HepG2 (cell line): ENCODE measurements at regions not wholly inside any gene's neighbourhood (a gene's known extent, or its start where the extent isn't known, plus 50 kb on each side); places are given as distances from the start of the nearest gene placed in this dataset.

ENCODE experiments used
- ATAC-seq: fragments of 200-7000 bp; cut with Tn5 transposase; 3 replicates; pipeline ENCODE4 v1.9.1; 2020; ENCODE audit warnings: mild to moderate bottlenecking, moderate library complexity
- BruUV-seq: library from RNA; stranded (reverse); fragments of 400-500 nt; replicated peaks from 2 replicates; lab custom pipeline; 2021; lab: Mats Ljungman, UMichigan
- CTCF ChIA-PET: fragments of 300-600 bp; formaldehyde crosslinking; extraction: SDS; loops from one replicate; lab custom pipeline; 2021; ENCODE audit warnings: low total read pairs, inconsistent platforms, low intra/inter-chr PET ratio; lab: Yijun Ruan, JAX
- POLR2A ChIA-PET: fragments of 350-600 bp; sonication (Branson Sonifier 250); formaldehyde crosslinking; loops from one replicate; lab custom pipeline; 2020; ENCODE audit warnings: antibody characterized with exemption, inconsistent platforms; lab: Yijun Ruan, JAX
- DNase-seq: peaks from one replicate; pipeline ENCODE4 v3.0.0-alpha.2; 2015; ENCODE audit warnings: low spot score
- FAIRE-seq: peaks from 3 replicates; lab custom pipeline; 2011; peaks lifted over from hg19 to GRCh38; lab: Jason Lieb, UNC
- H2AFZ ChIP-seq: one replicate; pipeline ENCODE4 v1.6.1; 2011; ENCODE audit warnings: low read length, inconsistent platforms
- H3K27ac ChIP-seq: fragments of 300-600 bp; 3 replicates; pipeline ENCODE4 v1.8.0; 2011; ENCODE audit warnings: mixed run types, mild to moderate bottlenecking, mixed read lengths, low read length, inconsistent platforms; ENCODE audit not compliant: insufficient read depth; ENCODE audit errors: extremely low read length
- H3K27me3 ChIP-seq, 2 experiments: fragments of 200-600 bp in 1 of 2; 2 replicates in 1 of 2; 3 replicates in 1 of 2; pipeline versions ENCODE4 v1.6.0 to v1.8.0; 2011; ENCODE audit warnings: low read length in 2 of 2, mild to moderate bottlenecking in 2 of 2, moderate library complexity in 2 of 2, inconsistent platforms in 1 of 2; ENCODE audit not compliant: insufficient read depth in 2 of 2, control insufficient read depth in 1 of 2
- H3K36me3 ChIP-seq, 2 experiments: fragments of 200-600 bp in 1 of 2; replicated peaks in 1 of 2; 2 replicates in 1 of 2; 3 replicates in 1 of 2; pipeline versions ENCODE4 v1.5.1 to v1.8.0; 2011; ENCODE audit warnings: low read length in 2 of 2, inconsistent platforms in 1 of 2; ENCODE audit not compliant: insufficient read depth in 2 of 2, control insufficient read depth in 1 of 2
- H3K4me1 ChIP-seq: 2 replicates; pipeline ENCODE4 v1.5.1; 2012; ENCODE audit warnings: low read length, inconsistent platforms; ENCODE audit not compliant: insufficient read depth
- H3K4me2 ChIP-seq: 2 replicates; pipeline ENCODE4 v1.6.0; 2011; ENCODE audit warnings: low read depth, low read length, inconsistent platforms
- H3K4me3 ChIP-seq, 3 experiments: fragments of 200-600 bp in 1 of 3; sonication (generic), shearing (Covaris generic) in 1 of 3; replicated peaks in 1 of 3; 2 replicates each; pipeline ENCODE4 v1.5.1; 2011 to 2016; ENCODE audit warnings: low read length in 3 of 3, inconsistent platforms in 2 of 3, low read depth in 2 of 3, mild to moderate bottlenecking in 2 of 3, control low read depth in 1 of 3, mixed read lengths in 1 of 3; ENCODE audit not compliant: insufficient read depth in 1 of 3
- H3K79me2 ChIP-seq: one replicate; pipeline ENCODE4 v1.6.1; 2011; ENCODE audit warnings: low read length, inconsistent platforms; ENCODE audit not compliant: insufficient read depth
- H3K9ac ChIP-seq: 2 replicates; pipeline ENCODE4 v1.6.0; 2011; ENCODE audit warnings: mild to moderate bottlenecking, low read depth, low read length, inconsistent platforms; ENCODE audit not compliant: insufficient read depth
- H3K9me3 ChIP-seq: 2 replicates; pipeline ENCODE4 v1.5.1; 2012; ENCODE audit warnings: mild to moderate bottlenecking, low read length
- H4K20me1 ChIP-seq: 2 replicates; pipeline ENCODE4 v1.6.0; 2011; ENCODE audit warnings: inconsistent platforms, mild to moderate bottlenecking, low read length, moderate library complexity; ENCODE audit not compliant: insufficient read depth
- ELF3 ChIP-seq: IDR thresholded peaks from 2 replicates; pipeline ENCODE4 v1.6.1; 2016; ENCODE audit warnings: missing genetic modification reagents, missing compliant biosample characterization
- FOXJ3 ChIP-seq: sonication (generic); formaldehyde crosslinking; IDR thresholded peaks from 2 replicates; pipeline ENCODE4 v1.4.0; 2020; ENCODE audit warnings: missing genetic modification reagents, mild to moderate bottlenecking, borderline replicate concordance
- NFIC ChIP-seq: IDR thresholded peaks from 2 replicates; pipeline ENCODE4 v1.6.1; 2012; ENCODE audit warnings: mild to moderate bottlenecking, low read length, inconsistent platforms
- TEAD2 ChIP-seq: sonication (generic); formaldehyde crosslinking; IDR thresholded peaks from 2 replicates; pipeline ENCODE4 v1.9.0; 2021; ENCODE audit warnings: missing genetic modification reagents
- TSC22D2 ChIP-seq: sonication (generic); formaldehyde crosslinking; IDR thresholded peaks from 2 replicates; pipeline ENCODE4 v1.5.1; 2020; ENCODE audit warnings: missing genetic modification reagents, mild to moderate bottlenecking, borderline replicate concordance
- ZNF329 ChIP-seq: sonication (generic); formaldehyde crosslinking; IDR thresholded peaks from 2 replicates; pipeline ENCODE4 v1.9.0; 2021; ENCODE audit warnings: low read depth, mild to moderate bottlenecking, missing genetic modification reagents
- WGBS: methylation state at CpG from one replicate; pipeline ENCODE4 v1.1.6; 2017; ENCODE audit warnings: low lambda C conversion rate; 5-methylcytosine and 5-hydroxymethylcytosine counted together
- in situ Hi-C: cut with HindIII; loops from 2 replicates; pipeline ENCODE4 v1.10.0; 2017; ENCODE audit warnings: low pct_unique_long_range_greater_than_20kb; ENCODE audit not compliant: extremely low pct_ligation_motif_present
- intact Hi-C: fragments of 100-400 bp; cut with micrococcal nuclease; formaldehyde crosslinking; loops from one replicate; pipeline ENCODE4 v1.10.0; 2022; ENCODE audit not compliant: unreplicated experiment
- TF ChIP-seq, protein P1 (sequence below): sonication (generic); formaldehyde crosslinking; IDR thresholded peaks from 2 replicates; pipeline ENCODE4 v1.4.0; 2020; ENCODE audit warnings: mild to moderate bottlenecking, low read depth, missing genetic modification reagents
- TF ChIP-seq, protein P2 (sequence below): sonication (generic); formaldehyde crosslinking; IDR thresholded peaks from 2 replicates; pipeline ENCODE4 v1.9.0; 2022; ENCODE audit warnings: missing genetic modification reagents, mild to moderate bottlenecking, borderline replicate concordance
- TF ChIP-seq, protein P3 (sequence below), 2 experiments: fragments of 450-650 bp in 1 of 2; sonication (generic) in 1 of 2; formaldehyde crosslinking; IDR thresholded peaks; 2 replicates each; pipeline versions ENCODE4 v1.5.0 to v1.8.0; 2020 to 2022; ENCODE audit warnings: mild to moderate bottlenecking in 1 of 2, missing genetic modification reagents in 1 of 2
- TF ChIP-seq, protein P4 (sequence below): sonication (generic); formaldehyde crosslinking; IDR thresholded peaks from 2 replicates; pipeline ENCODE4 v1.4.0; 2020; ENCODE audit warnings: missing genetic modification reagents
- TF ChIP-seq, protein P5 (sequence below): sonication (generic); formaldehyde crosslinking; IDR thresholded peaks from 2 replicates; pipeline ENCODE4 v1.4.0; 2020; ENCODE audit warnings: missing genetic modification reagents
- TF ChIP-seq, protein P6 (sequence below): sonication (generic); formaldehyde crosslinking; IDR thresholded peaks from 2 replicates; pipeline ENCODE4 v1.8.0; 2023; ENCODE audit warnings: mild to moderate bottlenecking, missing genetic modification reagents

DNA sequence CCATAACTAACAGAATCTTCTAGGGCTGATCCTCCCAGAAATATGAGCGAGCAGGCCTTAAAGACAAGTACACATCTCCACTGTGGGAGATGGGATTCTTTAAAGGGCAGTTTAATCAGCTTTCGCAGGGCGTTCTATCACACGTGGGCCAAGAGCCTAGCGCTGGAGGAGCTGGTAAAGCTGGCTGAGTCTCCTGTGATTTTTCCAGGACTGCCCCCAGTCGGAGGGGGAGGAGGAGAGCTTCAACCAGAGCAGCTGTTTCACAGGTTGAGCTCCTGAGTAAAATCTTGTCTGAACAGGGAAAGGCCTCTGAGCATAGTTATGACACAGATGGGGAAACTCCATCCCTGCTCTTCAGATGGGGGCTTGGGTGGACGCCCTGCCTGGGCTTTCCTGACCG, 87.0 kb downstream of the ZNF365 start:
- no peak for FAIRE-seq
- CTCF ChIA-PET: no interaction called here
- H2AFZ ChIP-seq: no peak overlapping the region
- no peak overlapping the region for H3K27ac ChIP-seq
- H3K79me2 ChIP-seq: no peaks in the 10 kb centered on the region
- no peak overlapping the region for H3K9ac ChIP-seq
- H3K4me2 ChIP-seq: no peak overlapping the region
- no peak for DNase-seq
- BruUV-seq: no TSS peak
- H3K4me3 ChIP-seq: no peak overlapping the region
- WGBS: 32% methylated on average over 7 of the region's 8 CpGs
- no peaks in the 10 kb centered on the region for H4K20me1 ChIP-seq
- no peaks in the 10 kb centered on the region for H3K4me1 ChIP-seq
- POLR2A ChIA-PET: no interaction called here
- no peaks in the 10 kb centered on the region for H3K9me3 ChIP-seq
- intact Hi-C loops (no loop called here), in situ Hi-C loops (no loop called here)
- ATAC-seq: no peak
- H3K36me3 ChIP-seq: no peaks in the 10 kb centered on the region
- H3K27me3 ChIP-seq: no peaks in the 10 kb centered on the region; a peak in 2 of 5 replicates
- TF ChIP-seq TEAD2 (no peak), ELF3 (CRISPR knock-in tag) (no peak), TSC22D2 (CRISPR knock-in tag) (no peak), FOXJ3 (CRISPR knock-in tag) (no peak), NFIC (no peak), ZNF329 (CRISPR knock-in tag) (no peak)
- TF ChIP-seq, protein P1, sequence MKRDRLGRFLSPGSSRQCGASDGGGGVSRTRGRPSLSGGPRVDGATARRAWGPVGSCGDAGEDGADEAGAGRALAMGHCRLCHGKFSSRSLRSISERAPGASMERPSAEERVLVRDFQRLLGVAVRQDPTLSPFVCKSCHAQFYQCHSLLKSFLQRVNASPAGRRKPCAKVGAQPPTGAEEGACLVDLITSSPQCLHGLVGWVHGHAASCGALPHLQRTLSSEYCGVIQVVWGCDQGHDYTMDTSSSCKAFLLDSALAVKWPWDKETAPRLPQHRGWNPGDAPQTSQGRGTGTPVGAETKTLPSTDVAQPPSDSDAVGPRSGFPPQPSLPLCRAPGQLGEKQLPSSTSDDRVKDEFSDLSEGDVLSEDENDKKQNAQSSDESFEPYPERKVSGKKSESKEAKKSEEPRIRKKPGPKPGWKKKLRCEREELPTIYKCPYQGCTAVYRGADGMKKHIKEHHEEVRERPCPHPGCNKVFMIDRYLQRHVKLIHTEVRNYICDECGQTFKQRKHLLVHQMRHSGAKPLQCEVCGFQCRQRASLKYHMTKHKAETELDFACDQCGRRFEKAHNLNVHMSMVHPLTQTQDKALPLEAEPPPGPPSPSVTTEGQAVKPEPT: no peak
- TF ChIP-seq, protein P2, sequence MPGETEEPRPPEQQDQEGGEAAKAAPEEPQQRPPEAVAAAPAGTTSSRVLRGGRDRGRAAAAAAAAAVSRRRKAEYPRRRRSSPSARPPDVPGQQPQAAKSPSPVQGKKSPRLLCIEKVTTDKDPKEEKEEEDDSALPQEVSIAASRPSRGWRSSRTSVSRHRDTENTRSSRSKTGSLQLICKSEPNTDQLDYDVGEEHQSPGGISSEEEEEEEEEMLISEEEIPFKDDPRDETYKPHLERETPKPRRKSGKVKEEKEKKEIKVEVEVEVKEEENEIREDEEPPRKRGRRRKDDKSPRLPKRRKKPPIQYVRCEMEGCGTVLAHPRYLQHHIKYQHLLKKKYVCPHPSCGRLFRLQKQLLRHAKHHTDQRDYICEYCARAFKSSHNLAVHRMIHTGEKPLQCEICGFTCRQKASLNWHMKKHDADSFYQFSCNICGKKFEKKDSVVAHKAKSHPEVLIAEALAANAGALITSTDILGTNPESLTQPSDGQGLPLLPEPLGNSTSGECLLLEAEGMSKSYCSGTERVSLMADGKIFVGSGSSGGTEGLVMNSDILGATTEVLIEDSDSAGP: no peak
- TF ChIP-seq, protein P3, sequence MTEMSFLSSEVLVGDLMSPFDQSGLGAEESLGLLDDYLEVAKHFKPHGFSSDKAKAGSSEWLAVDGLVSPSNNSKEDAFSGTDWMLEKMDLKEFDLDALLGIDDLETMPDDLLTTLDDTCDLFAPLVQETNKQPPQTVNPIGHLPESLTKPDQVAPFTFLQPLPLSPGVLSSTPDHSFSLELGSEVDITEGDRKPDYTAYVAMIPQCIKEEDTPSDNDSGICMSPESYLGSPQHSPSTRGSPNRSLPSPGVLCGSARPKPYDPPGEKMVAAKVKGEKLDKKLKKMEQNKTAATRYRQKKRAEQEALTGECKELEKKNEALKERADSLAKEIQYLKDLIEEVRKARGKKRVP (CRISPR knock-in tag; IDR thresholded peaks at IDR 0.05): no peak
- TF ChIP-seq, protein P4, sequence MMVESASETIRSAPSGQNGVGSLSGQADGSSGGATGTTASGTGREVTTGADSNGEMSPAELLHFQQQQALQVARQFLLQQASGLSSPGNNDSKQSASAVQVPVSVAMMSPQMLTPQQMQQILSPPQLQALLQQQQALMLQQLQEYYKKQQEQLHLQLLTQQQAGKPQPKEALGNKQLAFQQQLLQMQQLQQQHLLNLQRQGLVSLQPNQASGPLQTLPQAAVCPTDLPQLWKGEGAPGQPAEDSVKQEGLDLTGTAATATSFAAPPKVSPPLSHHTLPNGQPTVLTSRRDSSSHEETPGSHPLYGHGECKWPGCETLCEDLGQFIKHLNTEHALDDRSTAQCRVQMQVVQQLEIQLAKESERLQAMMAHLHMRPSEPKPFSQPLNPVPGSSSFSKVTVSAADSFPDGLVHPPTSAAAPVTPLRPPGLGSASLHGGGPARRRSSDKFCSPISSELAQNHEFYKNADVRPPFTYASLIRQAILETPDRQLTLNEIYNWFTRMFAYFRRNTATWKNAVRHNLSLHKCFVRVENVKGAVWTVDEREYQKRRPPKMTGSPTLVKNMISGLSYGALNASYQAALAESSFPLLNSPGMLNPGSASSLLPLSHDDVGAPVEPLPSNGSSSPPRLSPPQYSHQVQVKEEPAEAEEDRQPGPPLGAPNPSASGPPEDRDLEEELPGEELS (CRISPR knock-in tag): no peak
- TF ChIP-seq, protein P5, sequence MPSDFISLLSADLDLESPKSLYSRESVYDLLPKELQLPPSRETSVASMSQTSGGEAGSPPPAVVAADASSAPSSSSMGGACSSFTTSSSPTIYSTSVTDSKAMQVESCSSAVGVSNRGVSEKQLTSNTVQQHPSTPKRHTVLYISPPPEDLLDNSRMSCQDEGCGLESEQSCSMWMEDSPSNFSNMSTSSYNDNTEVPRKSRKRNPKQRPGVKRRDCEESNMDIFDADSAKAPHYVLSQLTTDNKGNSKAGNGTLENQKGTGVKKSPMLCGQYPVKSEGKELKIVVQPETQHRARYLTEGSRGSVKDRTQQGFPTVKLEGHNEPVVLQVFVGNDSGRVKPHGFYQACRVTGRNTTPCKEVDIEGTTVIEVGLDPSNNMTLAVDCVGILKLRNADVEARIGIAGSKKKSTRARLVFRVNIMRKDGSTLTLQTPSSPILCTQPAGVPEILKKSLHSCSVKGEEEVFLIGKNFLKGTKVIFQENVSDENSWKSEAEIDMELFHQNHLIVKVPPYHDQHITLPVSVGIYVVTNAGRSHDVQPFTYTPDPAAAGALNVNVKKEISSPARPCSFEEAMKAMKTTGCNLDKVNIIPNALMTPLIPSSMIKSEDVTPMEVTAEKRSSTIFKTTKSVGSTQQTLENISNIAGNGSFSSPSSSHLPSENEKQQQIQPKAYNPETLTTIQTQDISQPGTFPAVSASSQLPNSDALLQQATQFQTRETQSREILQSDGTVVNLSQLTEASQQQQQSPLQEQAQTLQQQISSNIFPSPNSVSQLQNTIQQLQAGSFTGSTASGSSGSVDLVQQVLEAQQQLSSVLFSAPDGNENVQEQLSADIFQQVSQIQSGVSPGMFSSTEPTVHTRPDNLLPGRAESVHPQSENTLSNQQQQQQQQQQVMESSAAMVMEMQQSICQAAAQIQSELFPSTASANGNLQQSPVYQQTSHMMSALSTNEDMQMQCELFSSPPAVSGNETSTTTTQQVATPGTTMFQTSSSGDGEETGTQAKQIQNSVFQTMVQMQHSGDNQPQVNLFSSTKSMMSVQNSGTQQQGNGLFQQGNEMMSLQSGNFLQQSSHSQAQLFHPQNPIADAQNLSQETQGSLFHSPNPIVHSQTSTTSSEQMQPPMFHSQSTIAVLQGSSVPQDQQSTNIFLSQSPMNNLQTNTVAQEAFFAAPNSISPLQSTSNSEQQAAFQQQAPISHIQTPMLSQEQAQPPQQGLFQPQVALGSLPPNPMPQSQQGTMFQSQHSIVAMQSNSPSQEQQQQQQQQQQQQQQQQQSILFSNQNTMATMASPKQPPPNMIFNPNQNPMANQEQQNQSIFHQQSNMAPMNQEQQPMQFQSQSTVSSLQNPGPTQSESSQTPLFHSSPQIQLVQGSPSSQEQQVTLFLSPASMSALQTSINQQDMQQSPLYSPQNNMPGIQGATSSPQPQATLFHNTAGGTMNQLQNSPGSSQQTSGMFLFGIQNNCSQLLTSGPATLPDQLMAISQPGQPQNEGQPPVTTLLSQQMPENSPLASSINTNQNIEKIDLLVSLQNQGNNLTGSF (CRISPR knock-in tag): no peak
- TF ChIP-seq, protein P6, sequence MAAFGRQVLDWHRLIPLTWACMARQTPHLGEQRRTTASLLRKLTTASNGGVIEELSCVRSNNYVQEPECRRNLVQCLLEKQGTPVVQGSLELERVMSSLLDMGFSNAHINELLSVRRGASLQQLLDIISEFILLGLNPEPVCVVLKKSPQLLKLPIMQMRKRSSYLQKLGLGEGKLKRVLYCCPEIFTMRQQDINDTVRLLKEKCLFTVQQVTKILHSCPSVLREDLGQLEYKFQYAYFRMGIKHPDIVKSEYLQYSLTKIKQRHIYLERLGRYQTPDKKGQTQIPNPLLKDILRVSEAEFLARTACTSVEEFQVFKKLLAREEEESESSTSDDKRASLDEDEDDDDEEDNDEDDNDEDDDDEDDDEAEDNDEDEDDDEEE (CRISPR knock-in tag): no peak
